ENCODE measurements at regions not wholly inside any gene's neighbourhood (a gene's known extent, or its start where the extent isn't known, plus 50 kb on each side); places are given as distances from the start of the nearest gene placed in this dataset.
"Not testable (repeated sequence)": the region's sequence is repeated elsewhere in the genome, so short reads cannot be mapped to it uniquely, and the experiment has no call there.

DNA sequence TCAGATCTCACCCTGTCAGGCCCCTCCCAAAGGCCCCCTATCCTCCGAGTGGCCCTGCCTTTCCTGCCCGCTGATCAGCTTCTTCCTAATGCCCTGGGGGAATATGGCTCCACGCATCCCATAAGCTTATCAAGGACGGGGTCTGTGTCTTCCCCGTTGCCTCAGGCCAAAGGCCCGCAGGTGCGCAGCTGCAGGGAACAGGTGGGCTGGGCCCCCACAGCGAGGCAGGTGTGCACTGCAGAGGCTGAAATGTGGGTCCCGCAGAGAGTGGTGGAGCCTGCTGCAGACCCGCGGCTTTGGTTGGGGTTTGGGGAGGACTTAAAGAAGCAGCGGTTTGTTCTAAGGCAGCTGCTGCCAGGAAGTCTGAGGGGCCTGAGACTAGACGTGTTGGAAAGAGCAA lies 220.8 kb upstream of the TCERG1L start:
- DNase-seq (ENCODE audit: low spot score): no peak

DNA sequence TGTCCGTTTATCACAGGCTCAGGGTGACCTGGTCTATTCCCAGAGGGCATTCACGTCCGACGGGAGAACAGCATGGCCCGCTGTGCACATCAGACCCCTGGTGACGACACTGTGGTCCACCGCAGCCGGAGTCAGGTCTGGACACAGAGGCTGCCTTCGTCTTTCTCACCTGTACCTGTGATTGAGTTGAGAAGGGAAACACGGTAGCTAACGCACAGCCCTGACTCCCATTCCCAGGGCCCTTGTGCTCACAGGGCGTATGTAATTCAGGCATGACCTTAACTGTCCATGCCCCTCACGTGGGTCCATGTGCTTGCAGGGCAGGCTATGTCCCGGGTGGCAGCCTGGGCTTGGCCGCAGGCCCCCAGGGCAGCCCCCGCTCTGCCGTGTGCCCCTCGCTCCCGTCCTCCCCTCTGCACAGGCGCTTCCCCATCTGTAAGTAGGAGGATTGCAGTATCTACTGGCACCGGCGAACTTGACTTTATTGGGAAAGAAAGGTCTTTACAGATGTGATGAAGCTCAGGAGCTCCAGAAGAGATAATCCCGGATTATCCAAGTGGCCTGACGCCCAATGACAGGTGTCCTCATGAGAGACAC lies 221.3 kb upstream of the TCERG1L start:
- no peak for DNase-seq (ENCODE audit: low spot score)

GRCh38 chr10:131533846-131534526 lies 222.5 kb upstream of the TCERG1L start:
- no peak for DNase-seq (ENCODE audit: low spot score)

DNA sequence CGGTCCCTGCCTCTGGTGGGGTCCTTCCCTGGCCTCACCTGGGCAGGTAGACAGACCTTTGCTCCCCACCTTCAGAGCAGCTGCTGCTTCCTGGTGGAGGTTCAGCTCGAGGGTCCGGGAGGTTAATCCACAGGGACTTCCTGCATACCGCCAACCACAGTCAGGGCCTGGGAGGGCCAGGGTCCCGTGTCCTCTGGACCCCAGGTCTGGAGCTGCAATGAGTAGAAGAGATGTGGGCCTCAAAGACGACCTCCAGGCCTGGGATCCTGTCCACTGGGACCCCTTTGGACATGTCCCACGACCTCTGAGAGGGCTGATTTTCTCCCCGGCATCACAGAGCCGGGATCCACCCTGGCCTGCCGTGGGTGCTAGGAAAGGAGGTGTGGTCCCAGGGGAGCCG lies 223.3 kb upstream of the TCERG1L start:
- no peak for DNase-seq (ENCODE audit: low spot score)

GRCh38 chr10:131536676-131537075 lies 225.2 kb upstream of the TCERG1L start:
- no peak for DNase-seq (ENCODE audit: low spot score)

- DNase-seq (ENCODE audit: low spot score): no peak
These were observed 225.8 kb upstream of the TCERG1L start for GRCh38 chr10:131537281-131537680.

GRCh38 chr10:131544495-131544894 lies 233.0 kb upstream of the TCERG1L start:
- no peak for DNase-seq (ENCODE audit: low spot score)

- no peak for DNase-seq (ENCODE audit: low spot score)
These were observed 234.7 kb upstream of the TCERG1L start for GRCh38 chr10:131546086-131546810.

DNA sequence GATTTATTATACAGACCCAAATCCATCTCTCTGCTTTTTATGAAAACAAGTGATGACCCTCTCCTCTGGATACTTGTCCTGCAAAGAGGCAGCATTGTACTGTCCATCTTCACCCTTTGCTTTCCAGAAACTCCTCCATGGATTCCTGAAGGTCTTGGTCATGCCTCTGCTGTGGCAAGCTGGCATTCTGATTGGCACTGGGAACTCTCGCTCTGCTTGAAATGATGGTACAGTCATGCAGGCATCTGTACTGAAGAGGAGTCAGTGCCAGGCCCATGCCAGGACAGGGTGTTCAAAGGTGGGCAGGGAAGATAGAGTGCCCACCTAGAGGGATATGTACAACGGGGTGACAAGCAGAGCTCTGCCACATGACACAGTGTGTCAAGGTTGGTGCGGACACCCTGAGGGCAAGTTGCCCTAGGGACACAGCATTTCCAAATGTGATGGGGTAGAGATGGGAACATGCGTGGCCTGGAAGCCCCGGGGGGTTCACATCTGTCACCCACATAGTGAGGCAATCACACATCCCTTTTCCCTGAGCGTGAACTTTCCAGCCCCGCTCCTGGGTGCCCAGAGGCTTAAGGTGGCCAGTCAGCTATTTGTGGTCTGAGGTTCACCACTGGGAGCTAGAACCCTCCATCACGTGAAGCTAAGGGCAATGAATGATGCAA lies 235.7 kb upstream of the TCERG1L start:
- no peak for DNase-seq (ENCODE audit: low spot score)

DNA sequence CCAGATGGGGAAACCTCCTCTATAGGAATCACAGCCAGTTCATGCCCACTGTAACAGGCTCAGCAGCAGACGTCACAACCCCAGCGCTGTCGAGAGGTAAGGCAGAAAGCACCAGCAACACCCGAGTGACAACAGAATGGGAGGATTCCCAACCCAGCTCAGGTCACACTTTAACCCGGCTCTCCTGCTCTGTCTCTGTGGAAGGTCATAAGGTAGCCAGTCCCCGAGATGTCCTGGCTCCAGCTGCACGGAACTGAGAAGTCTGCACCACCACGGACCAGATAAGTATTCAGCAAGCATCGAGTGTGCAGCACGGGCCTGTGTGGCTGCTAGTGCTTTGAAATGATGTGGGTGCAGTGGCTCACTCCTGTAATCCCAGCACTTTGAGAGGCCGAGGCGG lies 236.7 kb upstream of the TCERG1L start:
- DNase-seq (ENCODE audit: low spot score): no peak

DNA sequence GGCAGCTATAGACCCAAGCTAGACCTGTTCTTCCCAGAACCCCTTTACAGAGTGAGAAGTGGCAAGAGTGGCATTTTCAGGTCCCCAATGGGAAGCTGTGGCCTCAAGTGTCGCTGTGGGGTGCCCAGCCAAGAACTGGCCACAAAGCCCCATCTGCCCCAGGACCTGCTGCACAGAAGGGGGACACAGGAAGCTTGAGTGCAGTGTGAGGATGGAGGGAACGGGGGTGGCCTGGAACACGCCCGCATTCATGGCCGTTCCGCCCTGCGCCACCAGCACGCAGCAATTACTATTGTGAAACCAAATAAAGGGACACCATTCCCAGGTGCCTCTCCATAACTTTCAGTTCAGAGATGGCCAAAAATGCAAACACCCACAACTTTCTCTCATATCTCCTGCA lies 237.6 kb upstream of the TCERG1L start:
- DNase-seq (ENCODE audit: low spot score): no peak

- DNase-seq (ENCODE audit: low spot score): no peak
These were observed 241.6 kb upstream of the TCERG1L start for GRCh38 chr10:131553121-131553520.

- no peak for DNase-seq (ENCODE audit: low spot score)
These were observed 242.1 kb upstream of the TCERG1L start for GRCh38 chr10:131553581-131553980.

DNA sequence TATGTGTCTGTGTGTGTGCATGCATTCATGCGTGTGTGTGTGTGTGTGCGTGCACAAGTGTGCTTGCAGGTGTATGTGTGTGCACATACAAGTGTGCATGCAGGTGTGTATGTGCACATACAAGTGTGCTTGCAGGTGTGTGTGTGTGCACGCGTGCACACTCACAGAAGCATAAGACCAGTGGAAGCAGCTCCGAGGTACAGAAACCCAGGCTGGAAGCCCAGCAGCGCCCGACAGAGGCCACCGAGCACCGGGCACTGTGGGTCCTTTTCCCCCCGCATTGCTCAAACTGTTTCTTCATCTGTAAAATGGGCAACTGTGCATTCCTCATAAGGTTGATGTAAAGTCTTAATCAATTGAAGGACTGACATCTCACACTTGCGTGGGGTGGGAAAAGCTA lies 243.3 kb upstream of the TCERG1L start:
- DNase-seq (ENCODE audit: low spot score): no peak

GRCh38 chr10:131555406-131555805 lies 243.9 kb upstream of the TCERG1L start:
- no peak for DNase-seq (ENCODE audit: low spot score)

- DNase-seq (ENCODE audit: low spot score): no peak
These were observed 244.8 kb upstream of the TCERG1L start for GRCh38 chr10:131556061-131556896.

DNA sequence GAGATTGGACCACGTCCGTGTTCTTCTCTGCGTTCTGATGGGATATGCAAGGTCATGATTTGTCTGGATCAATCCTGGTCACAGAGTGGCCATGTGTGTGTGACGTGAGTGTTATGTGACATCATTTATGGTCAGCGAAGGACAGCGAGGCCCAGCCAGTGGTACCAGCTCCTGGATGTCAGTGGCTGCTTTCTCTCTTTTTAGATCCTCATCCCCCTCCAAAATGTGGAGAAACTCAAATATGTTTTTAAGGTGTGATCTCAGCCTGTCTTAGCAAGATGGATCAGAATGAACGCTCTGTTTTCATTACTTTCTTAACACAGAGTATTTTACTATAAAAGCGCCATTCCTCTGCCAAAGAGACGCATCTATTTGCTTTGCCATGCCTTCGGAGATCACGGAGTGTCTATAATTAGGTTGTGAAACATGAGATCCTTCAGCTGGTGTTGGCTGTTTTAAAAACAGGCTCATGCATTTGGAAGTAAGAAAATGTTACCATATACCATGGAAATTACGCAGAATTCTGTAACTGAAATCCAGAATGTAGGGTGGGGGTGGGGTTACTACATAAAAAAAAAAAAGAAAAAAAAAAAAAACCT lies 245.5 kb upstream of the TCERG1L start:
- no peak for DNase-seq (ENCODE audit: low spot score)

- not testable (repeated sequence) for DNase-seq (ENCODE audit: low spot score)
These were observed 246.4 kb upstream of the TCERG1L start for GRCh38 chr10:131557956-131558355.

DNA sequence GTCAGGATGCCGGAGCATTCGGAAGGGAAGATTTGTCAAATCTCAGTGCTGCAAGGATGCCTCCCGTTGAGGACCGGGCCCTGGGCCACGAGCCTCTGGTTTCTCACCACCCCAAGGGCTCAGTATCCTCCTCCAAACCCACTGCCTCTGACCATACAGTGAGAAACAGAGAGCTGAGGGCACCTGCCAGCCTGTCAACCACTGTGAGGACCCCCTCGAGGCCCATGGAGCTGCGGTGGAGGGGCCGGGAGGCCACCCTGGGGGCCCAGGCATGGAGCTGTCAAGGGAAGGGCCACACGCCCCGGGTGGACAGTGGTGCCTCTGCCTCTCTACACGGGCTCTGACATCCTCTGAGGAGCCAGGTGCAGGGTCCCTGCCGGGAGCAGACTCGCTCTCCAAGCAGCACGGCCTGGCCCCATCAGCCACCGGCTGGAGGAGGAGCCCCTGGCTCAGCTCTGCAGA lies 248.0 kb upstream of the TCERG1L start:
- DNase-seq (ENCODE audit: low spot score): no peak

DNA sequence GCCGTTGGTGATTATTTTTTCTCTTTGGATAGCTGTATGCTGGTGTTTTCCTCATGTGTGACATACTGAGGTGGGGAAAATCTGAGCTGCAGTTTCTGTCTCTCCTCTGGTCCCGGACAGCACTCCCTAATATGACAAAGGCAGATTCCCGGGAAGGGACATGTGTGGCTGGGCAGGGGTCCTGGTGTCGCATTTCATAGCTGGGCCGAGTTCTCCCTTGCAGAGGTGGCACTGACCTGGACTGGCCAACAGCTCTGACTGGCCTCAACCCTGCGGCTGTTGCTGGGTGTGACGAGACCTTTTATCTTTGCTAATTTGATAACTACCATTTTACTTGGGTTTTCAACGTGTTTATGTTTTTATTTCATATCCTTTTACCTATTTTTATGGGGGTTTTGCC lies 248.6 kb upstream of the TCERG1L start:
- no peak for DNase-seq (ENCODE audit: low spot score)

- no peak for DNase-seq (ENCODE audit: low spot score)
These were observed 249.3 kb upstream of the TCERG1L start for GRCh38 chr10:131560706-131561355.
